Astrocyte of the cerebellum (primary cell): ENCODE measurements at regions not wholly inside any gene's neighbourhood (a gene's known extent, or its start where the extent isn't known, plus 50 kb on each side); places are given as distances from the start of the nearest gene placed in this dataset.

Experiments
- DNase-seq: peaks from one replicate; pipeline ENCODE4 v3.0.0-alpha.2; 2011; ENCODE audit warnings: low read depth
- H3K4me3 ChIP-seq: 2 replicates; pipeline ENCODE4 v1.5.1; 2011; ENCODE audit warnings: mild to moderate bottlenecking, low read depth, low read length, moderate library complexity
- in situ Hi-C: cut with HindIII; loops from 2 replicates; pipeline ENCODE4 v1.10.0; 2017; ENCODE audit warnings: low sequenced_read_pairs
- TF ChIP-seq, protein P1 (sequence below): IDR thresholded peaks from 2 replicates; pipeline ENCODE4 v1.5.1; 2012; ENCODE audit warnings: low read length, low read depth, moderate library complexity, mild to moderate bottlenecking; ENCODE audit errors: missing control alignments

DNA sequence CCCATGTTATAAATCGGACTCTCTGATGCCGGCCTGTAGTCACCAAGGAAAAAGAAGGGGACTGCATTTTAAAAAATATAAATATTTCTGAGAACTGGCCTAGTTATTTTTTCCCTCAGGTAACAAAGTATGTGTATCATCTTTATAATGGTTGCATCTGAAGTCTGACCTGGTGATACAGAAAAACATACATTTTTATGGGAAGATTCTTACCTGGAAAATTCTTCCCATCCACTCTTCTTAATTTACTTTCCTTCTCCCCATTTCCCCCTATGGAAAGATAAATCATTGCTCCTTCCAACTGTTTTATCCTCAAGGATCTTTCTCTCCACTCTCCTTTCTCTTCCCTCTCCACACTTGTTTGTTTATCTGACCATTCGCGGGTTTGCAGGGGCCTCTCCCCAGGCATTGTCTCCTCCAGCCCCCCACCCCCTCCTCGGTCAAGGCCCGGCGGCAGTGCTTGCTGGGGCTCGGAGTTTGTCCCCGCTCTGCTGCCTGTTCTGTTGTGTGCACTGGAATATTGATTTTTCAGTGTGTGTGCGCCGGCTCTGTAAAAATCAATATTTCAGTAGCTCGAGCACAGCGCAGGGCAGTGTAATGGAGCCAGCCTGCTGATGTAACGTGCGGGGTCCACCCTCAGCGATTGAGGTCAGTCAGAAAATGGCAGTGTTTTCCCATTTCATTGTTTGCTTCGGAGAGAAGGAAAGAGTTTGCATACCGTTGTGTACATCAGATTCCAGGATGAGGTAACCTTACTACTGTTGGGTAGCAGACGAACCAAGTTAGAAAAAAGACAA lies 199.5 kb upstream of the NFE2L3 start:
- TF ChIP-seq, protein P1, sequence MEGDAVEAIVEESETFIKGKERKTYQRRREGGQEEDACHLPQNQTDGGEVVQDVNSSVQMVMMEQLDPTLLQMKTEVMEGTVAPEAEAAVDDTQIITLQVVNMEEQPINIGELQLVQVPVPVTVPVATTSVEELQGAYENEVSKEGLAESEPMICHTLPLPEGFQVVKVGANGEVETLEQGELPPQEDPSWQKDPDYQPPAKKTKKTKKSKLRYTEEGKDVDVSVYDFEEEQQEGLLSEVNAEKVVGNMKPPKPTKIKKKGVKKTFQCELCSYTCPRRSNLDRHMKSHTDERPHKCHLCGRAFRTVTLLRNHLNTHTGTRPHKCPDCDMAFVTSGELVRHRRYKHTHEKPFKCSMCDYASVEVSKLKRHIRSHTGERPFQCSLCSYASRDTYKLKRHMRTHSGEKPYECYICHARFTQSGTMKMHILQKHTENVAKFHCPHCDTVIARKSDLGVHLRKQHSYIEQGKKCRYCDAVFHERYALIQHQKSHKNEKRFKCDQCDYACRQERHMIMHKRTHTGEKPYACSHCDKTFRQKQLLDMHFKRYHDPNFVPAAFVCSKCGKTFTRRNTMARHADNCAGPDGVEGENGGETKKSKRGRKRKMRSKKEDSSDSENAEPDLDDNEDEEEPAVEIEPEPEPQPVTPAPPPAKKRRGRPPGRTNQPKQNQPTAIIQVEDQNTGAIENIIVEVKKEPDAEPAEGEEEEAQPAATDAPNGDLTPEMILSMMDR = no peak
- in situ Hi-C loops = no loop called here

DNA sequence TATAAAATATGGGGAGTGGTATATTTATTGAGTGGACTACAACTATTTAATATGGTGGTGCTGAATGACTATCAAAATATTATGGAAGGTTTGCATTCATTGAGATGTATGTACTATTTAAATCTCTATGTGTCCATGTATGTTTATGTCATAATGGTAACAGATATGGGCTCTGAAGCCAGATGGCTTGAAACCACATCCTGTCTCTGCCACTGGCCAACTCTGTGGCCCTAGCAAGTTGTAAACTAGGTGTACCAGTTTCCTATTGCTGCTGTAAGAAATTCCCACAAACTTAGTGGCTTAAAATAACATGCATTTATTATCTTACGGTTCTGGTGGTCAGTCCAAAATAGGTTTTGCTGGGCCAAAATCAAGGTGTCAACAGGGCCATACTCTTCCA lies 198.1 kb upstream of the NFE2L3 start:
- H3K4me3 ChIP-seq = no peak overlapping the region
- TF ChIP-seq, protein P1 = no peak
- in situ Hi-C loops = no loop called here
- no peak for DNase-seq

More for the DNA sequence above, 199.5 kb upstream of the NFE2L3 start:
- no peak overlapping the region for H3K4me3 ChIP-seq
- no peak for DNase-seq

DNA sequence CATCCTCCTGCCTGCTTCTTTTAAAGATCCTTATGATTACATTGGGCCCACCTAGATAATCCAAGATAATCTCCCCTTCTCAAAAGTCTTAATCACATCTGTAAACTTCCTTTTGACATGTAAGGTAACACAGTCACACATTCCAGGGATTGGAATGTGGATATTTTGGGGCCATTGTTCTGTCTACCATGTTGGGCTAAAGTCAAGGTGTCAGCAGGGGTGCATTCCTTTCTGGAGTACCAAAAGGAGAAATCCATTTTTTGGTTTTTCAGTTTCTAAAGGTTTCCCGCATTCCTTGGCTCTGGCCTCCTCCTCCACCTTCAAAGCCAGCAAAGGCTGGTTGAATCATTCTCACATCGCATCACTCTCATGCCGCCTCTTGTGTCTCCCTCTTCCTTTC lies 197.6 kb upstream of the NFE2L3 start:
- in situ Hi-C loops = no loop called here
- TF ChIP-seq, protein P1 = no peak

DNA sequence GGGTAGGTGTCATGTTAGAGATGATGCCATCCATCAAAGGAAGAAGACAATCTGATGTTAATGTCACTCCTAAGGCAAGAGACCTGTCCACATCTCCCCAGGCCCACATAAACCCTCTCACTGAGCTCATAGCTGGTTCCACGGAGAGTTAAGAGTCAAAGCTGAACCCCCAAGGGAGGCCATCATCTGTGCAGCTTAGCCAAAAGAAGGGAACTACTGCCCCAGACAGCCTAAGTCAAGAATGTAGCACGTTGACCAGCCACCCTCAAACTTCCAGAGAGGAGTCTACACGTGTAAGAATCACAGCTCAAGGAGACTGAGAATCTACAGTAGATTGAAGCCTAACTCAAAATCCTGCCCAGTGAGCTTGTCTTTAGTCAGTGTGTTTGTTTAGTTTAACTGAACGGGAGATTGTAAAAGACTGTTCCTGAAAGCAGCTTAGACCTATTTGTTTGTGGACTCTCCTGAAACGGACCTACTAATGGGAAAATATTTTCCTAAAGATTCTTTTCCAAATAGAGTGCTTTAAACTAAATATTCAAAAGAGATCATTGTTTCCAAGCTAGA lies 192.7 kb upstream of the NFE2L3 start:
- in situ Hi-C loops = no loop called here
- TF ChIP-seq, protein P1 = no peak

More for the DNA sequence above, 197.6 kb upstream of the NFE2L3 start:
- DNase-seq = no peak
- H3K4me3 ChIP-seq = no peak overlapping the region

DNA sequence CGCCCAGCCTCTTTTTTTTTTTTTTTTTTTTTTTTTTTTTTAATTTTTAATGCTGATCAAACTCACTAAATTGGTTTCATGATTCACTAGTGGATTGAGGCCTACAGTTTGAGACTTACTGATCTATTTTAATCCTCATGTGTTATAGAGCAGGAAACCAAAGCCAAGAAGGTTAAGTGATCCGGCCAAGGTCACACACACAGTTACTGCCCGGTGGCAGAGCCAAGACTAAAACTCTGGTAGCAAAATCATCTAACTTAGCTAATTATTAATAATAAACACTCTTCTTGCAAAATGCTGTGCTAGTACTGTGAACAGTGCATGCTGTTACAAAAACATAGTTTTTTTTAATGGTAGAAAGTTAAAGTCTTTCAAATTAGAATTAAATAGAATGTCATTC lies 188.3 kb upstream of the NFE2L3 start:
- TF ChIP-seq, protein P1 = no peak
- in situ Hi-C loops = no loop called here
- DNase-seq = no peak
- no peak overlapping the region for H3K4me3 ChIP-seq

More for the DNA sequence above, 192.7 kb upstream of the NFE2L3 start:
- DNase-seq = no peak
- no peak overlapping the region for H3K4me3 ChIP-seq

DNA sequence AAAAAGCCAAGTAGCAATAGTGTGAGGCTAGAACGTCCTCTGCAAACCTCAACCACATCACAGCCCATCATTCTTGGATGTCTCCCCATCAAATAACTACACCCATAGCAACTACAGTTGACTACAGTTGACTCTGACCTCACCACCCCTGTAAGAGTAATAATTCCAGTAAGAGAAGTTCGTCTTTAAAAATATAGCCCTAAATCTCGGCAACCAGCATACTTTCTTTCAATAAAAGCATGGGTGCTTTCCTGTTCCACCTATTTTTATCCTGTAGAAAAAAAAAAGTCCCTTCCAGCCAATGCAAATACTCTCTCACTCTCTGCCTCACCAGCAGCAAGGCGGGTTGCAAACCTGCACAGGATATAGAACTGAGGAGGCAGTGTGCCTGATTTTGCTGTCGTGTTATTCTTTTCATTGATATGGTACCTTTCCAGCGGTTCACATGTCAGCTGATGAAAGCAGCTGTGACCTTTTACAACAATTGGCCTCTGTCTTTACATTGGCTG lies 187.5 kb upstream of the NFE2L3 start:
- H3K4me3 ChIP-seq = no peak overlapping the region
- in situ Hi-C loops = no loop called here
- TF ChIP-seq, protein P1 = no peak

More for the DNA sequence above, 187.5 kb upstream of the NFE2L3 start:
- no peak for DNase-seq
